Breast epithelium (tissue), 4 donors: ENCODE measurements at regions not wholly inside any gene's neighbourhood (a gene's known extent, or its start where the extent isn't known, plus 50 kb on each side); places are given as distances from the start of the nearest gene placed in this dataset.

Experiments
- DNase-seq, 2 donors: peaks; one replicate each; pipeline ENCODE4 v3.0.0-alpha.2; 2019; ENCODE audit warnings: low spot score in 2 of 2
- H3K27ac ChIP-seq, 2 donors: fragments of 200-600 bp; sonication (generic) in 1 of 2; one replicate each; pipeline ENCODE4 v1.5.1; 2016 to 2019; ENCODE audit warnings: mild to moderate bottlenecking in 1 of 2
- H3K27me3 ChIP-seq, 2 donors: fragments of 200-600 bp; sonication (generic) in 1 of 2; one replicate each; pipeline versions ENCODE4 v1.5.1 to v1.6.0; 2017 to 2019; ENCODE audit warnings: control low read depth in 1 of 2, mild to moderate bottlenecking in 1 of 2
- H3K36me3 ChIP-seq: fragments of 200-600 bp; one replicate; pipeline ENCODE4 v1.5.1; 2019
- H3K4me1 ChIP-seq, 2 donors: fragments of 200-600 bp; sonication (generic); one replicate each; pipeline ENCODE4 v1.5.1; 2016 to 2019; ENCODE audit warnings: control low read depth in 1 of 2
- H3K4me3 ChIP-seq, 3 donors: fragments of 200-600 bp; sonication (generic); 1 replicate in 2 of 3; 2 replicates in 1 of 3; pipeline ENCODE4 v1.5.1; 2016 to 2019; ENCODE audit warnings: mild to moderate bottlenecking in 3 of 3, moderate library complexity in 2 of 3
- H3K9me3 ChIP-seq, 2 donors: fragments of 200-600 bp; sonication (generic) in 1 of 2; one replicate each; pipeline ENCODE4 v1.5.1; 2016 to 2019; ENCODE audit warnings: control low read depth in 1 of 2
- CTCF ChIP-seq, 3 donors: fragments of 450-650 bp; IDR thresholded peaks; one replicate each; pipeline ENCODE4 v1.5.1; 2016 to 2017; ENCODE audit warnings: antibody characterized with exemption in 3 of 3, mild to moderate bottlenecking in 3 of 3, moderate library complexity in 3 of 3
- POLR2A ChIP-seq: fragments of 450-650 bp; IDR thresholded peaks from one replicate; pipeline ENCODE4 v1.6.1; 2016; ENCODE audit warnings: antibody characterized with exemption, mild to moderate bottlenecking, moderate library complexity
- POLR2AphosphoS5 ChIP-seq, 3 donors: sonication (generic); formaldehyde crosslinking; IDR thresholded peaks; one replicate each; pipeline ENCODE4 v1.6.1; 2017; ENCODE audit warnings: antibody characterized with exemption in 3 of 3
- intact Hi-C: fragments of 100-400 bp; cut with DNase I; formaldehyde crosslinking; loops from one replicate; pipeline ENCODE4 v1.15.1; 2023; ENCODE audit warnings: low total_unique reads

GRCh38 chr15:55031727-55032126 is 165.0 kb downstream of the RSL24D1 start:
- no peak for DNase-seq
- TF ChIP-seq CTCF (IDR thresholded peaks at IDR 0.05) (no peak), POLR2A (no peak), POLR2AphosphoS5 (IDR thresholded peaks at IDR 0.05) (no peak)
- intact Hi-C loops = no loop called here
- Histone ChIP-seq H3K27me3 (no peaks in the 10 kb centered on the region), H3K36me3 (no peaks in the 10 kb centered on the region), H3K27ac (no peak overlapping the region), H3K4me1 (no peaks in the 10 kb centered on the region), H3K4me3 (no peak overlapping the region), H3K9me3 (no peaks in the 10 kb centered on the region)

DNA sequence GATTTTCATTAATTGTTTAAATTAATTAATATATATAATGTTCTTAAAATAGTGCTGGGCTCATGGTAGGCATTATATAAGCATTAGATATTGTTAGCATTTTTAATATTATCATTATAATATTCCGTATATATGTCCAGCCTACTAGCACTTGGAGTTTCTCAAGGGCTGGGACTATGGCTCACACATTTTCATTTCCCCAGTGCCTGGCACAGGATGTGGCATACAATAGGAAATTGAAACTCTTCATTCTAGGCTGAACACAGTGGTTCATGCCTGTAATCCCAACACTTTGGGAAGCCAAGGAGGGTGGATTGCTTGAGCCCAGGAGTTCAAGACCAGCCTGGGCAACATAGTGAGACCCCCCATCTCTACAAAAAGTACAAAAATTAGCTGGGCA is 170.4 kb downstream of the RSL24D1 start:
- Histone ChIP-seq H3K4me1 (no peaks in the 10 kb centered on the region), H3K27me3 (no peaks in the 10 kb centered on the region), H3K36me3 (no peaks in the 10 kb centered on the region), H3K4me3 (no peak overlapping the region), H3K27ac (no peak overlapping the region), H3K9me3 (no peaks in the 10 kb centered on the region)
- intact Hi-C loops = no loop called here
- no peak for TF ChIP-seq CTCF (IDR thresholded peaks at IDR 0.05)
- TF ChIP-seq POLR2AphosphoS5 (IDR thresholded peaks at IDR 0.05) = no peak
- TF ChIP-seq POLR2A = no peak
- DNase-seq = no peak

DNA sequence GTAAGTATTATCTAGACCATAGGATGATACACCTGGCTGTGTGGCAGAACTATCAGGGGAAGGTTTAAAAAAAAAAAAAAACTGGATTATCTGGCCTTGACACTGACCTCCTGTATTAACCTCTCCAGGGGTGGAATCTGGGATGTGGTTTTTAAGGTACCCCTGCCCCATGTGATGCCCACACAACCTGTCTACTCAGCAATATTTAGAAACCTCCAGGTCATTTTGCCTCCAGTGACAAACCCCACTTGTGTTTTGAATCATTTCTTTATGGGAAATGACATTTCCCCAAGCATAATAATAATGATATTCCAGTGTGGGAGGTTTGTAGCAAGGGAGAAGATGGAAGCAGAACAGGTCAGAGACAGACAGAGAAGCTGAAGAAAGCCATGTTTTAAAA is 179.1 kb downstream of the RSL24D1 start:
- no peaks in the 10 kb centered on the region for H3K27me3 ChIP-seq
- TF ChIP-seq CTCF (IDR thresholded peaks at IDR 0.05) (no peak), POLR2AphosphoS5 (IDR thresholded peaks at IDR 0.05) (no peak), POLR2A (no peak)
- H3K36me3 ChIP-seq = no peaks in the 10 kb centered on the region
- H3K9me3 ChIP-seq = no peaks in the 10 kb centered on the region
- no peak overlapping the region for H3K4me3 ChIP-seq
- intact Hi-C loops = no loop called here
- no peak overlapping the region for H3K27ac ChIP-seq
- H3K4me1 ChIP-seq = no peaks in the 10 kb centered on the region
- DNase-seq = no peak

DNA sequence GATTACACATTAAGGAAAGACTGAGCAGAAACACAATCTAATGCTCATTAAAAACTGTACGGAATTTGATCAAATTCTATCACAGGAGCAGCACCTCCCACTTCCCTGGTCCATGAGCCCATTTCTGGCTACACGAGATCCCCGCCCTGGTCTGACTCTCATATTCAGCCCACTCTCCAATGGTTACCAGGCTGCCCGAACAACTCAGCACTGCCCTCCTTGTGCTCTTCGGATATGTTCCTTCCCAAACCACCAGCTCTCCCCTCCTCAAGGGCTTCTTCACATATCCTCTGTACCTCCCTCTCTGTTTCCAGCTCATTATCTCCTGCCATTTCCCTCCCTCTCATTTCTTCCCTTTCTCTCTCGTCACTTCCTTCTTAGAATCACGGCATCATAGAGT is 180.5 kb downstream of the RSL24D1 start:
- H3K36me3 ChIP-seq = no peaks in the 10 kb centered on the region

GRCh38 chr15:55015093-55015445 is 181.7 kb downstream of the RSL24D1 start:
- H3K27me3 ChIP-seq = no peaks in the 10 kb centered on the region
- no peaks in the 10 kb centered on the region for H3K4me1 ChIP-seq
- intact Hi-C loops = no loop called here
- no peak for DNase-seq
- no peaks in the 10 kb centered on the region for H3K9me3 ChIP-seq
- H3K36me3 ChIP-seq = no peaks in the 10 kb centered on the region
- TF ChIP-seq POLR2AphosphoS5 (IDR thresholded peaks at IDR 0.05) (no peak), POLR2A (no peak), CTCF (IDR thresholded peaks at IDR 0.05) (no peak)
- no peak overlapping the region for H3K27ac ChIP-seq
- no peak overlapping the region for H3K4me3 ChIP-seq

More for the DNA sequence above, 180.5 kb downstream of the RSL24D1 start:
- no peak for TF ChIP-seq CTCF (IDR thresholded peaks at IDR 0.05)
- TF ChIP-seq POLR2AphosphoS5 (IDR thresholded peaks at IDR 0.05) = no peak
- no peaks in the 10 kb centered on the region for H3K27me3 ChIP-seq
- no peaks in the 10 kb centered on the region for H3K9me3 ChIP-seq
- intact Hi-C loops = no loop called here
- H3K4me3 ChIP-seq = no peak overlapping the region
- no peak for DNase-seq
- H3K27ac ChIP-seq = no peak overlapping the region
- no peaks in the 10 kb centered on the region for H3K4me1 ChIP-seq
